ENCODE measurements at regions not wholly inside any gene's neighbourhood (a gene's known extent, or its start where the extent isn't known, plus 50 kb on each side); places are given as distances from the start of the nearest gene placed in this dataset.

DNA sequence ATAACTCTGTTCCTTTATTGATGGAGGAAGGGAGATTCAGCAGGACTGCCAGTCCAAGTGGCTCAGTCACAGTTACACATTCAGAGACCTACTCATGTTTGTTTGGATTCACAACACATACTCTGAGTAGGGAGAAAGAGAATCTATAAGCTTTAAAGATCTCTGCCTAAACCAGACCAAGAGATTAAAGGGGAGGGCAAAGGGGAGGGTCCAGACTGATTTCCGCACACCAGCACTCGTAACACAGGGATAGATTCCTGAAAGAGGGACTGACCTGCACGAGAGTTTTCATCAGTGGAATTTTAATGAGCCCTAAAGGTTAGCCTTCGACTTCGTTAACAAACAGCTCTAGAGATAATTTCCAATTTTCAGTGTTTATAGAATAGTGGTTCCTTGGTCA lies 71.7 kb upstream of the PMFBP1 start:
- peak overlapping the region; percentile 4 for H2AFZ ChIP-seq (ENCODE audit: low read depth, low read length)
- peak overlapping the region; percentile 59 for H3K4me3 ChIP-seq (ENCODE audit: low read length)
- H3F3A ChIP-seq (ENCODE audit: insufficient read depth, low read length, poor library complexity, severe bottlenecking): peaks cover 9% of the 10 kb centered on the region
- H3K36me3 ChIP-seq (ENCODE audit: insufficient read depth, low read length): no peaks in the 10 kb centered on the region
- peak overlapping the region; percentile 96 for H3K27ac ChIP-seq (ENCODE audit: low read length)
- no peaks in the 10 kb centered on the region for H4K20me1 ChIP-seq (ENCODE audit: insufficient read depth)
- peak overlapping the region; percentile 65 for H3K9ac ChIP-seq (ENCODE audit: low read length)
- peak overlapping the region; percentile 32 for H3K4me2 ChIP-seq (ENCODE audit: low read length)
- H3K79me2 ChIP-seq (replicated peaks; ENCODE audit: insufficient read depth, low read length): peaks cover 16% of the 10 kb centered on the region
- no peaks in the 10 kb centered on the region for H3K9me2 ChIP-seq (ENCODE audit: insufficient read depth, low read length)
- no peak for TF ChIP-seq RAD21 (conservative IDR thresholded peaks at IDR 0.05)
- no peak for TF ChIP-seq TAF1 (IDR thresholded peaks at IDR 0.05; ENCODE audit: low read depth)
- TF ChIP-seq, protein P1, sequence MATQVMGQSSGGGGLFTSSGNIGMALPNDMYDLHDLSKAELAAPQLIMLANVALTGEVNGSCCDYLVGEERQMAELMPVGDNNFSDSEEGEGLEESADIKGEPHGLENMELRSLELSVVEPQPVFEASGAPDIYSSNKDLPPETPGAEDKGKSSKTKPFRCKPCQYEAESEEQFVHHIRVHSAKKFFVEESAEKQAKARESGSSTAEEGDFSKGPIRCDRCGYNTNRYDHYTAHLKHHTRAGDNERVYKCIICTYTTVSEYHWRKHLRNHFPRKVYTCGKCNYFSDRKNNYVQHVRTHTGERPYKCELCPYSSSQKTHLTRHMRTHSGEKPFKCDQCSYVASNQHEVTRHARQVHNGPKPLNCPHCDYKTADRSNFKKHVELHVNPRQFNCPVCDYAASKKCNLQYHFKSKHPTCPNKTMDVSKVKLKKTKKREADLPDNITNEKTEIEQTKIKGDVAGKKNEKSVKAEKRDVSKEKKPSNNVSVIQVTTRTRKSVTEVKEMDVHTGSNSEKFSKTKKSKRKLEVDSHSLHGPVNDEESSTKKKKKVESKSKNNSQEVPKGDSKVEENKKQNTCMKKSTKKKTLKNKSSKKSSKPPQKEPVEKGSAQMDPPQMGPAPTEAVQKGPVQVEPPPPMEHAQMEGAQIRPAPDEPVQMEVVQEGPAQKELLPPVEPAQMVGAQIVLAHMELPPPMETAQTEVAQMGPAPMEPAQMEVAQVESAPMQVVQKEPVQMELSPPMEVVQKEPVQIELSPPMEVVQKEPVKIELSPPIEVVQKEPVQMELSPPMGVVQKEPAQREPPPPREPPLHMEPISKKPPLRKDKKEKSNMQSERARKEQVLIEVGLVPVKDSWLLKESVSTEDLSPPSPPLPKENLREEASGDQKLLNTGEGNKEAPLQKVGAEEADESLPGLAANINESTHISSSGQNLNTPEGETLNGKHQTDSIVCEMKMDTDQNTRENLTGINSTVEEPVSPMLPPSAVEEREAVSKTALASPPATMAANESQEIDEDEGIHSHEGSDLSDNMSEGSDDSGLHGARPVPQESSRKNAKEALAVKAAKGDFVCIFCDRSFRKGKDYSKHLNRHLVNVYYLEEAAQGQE (IDR thresholded peaks at IDR 0.05; ENCODE audit: borderline replicate concordance): no peak
- no peak for TF ChIP-seq EP300 (conservative IDR thresholded peaks at IDR 0.05; ENCODE audit: poor library complexity, severe bottlenecking)
- TF ChIP-seq, protein P2, sequence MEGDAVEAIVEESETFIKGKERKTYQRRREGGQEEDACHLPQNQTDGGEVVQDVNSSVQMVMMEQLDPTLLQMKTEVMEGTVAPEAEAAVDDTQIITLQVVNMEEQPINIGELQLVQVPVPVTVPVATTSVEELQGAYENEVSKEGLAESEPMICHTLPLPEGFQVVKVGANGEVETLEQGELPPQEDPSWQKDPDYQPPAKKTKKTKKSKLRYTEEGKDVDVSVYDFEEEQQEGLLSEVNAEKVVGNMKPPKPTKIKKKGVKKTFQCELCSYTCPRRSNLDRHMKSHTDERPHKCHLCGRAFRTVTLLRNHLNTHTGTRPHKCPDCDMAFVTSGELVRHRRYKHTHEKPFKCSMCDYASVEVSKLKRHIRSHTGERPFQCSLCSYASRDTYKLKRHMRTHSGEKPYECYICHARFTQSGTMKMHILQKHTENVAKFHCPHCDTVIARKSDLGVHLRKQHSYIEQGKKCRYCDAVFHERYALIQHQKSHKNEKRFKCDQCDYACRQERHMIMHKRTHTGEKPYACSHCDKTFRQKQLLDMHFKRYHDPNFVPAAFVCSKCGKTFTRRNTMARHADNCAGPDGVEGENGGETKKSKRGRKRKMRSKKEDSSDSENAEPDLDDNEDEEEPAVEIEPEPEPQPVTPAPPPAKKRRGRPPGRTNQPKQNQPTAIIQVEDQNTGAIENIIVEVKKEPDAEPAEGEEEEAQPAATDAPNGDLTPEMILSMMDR (IDR thresholded peaks at IDR 0.05; ENCODE audit: poor library complexity, severe bottlenecking): no peak
- no peak for TF ChIP-seq POLR2AphosphoS5 (IDR thresholded peaks at IDR 0.05)
- TF ChIP-seq EZH2 (IDR thresholded peaks at IDR 0.05; ENCODE audit: borderline replicate concordance, insufficient read depth, low read length, poor library complexity, severe bottlenecking): no peak
- TF ChIP-seq MXI1 (conservative IDR thresholded peaks at IDR 0.05; ENCODE audit: poor library complexity, severe bottlenecking): no peak
- no peak for TF ChIP-seq SMC3 (conservative IDR thresholded peaks at IDR 0.05; ENCODE audit: poor library complexity)
- H3K27me3 ChIP-seq (ENCODE audit: insufficient read depth, low read depth, low read length): no peaks in the 10 kb centered on the region
- no peaks in the 10 kb centered on the region for H3K9me3 ChIP-seq (ENCODE audit: low read length)

DNA sequence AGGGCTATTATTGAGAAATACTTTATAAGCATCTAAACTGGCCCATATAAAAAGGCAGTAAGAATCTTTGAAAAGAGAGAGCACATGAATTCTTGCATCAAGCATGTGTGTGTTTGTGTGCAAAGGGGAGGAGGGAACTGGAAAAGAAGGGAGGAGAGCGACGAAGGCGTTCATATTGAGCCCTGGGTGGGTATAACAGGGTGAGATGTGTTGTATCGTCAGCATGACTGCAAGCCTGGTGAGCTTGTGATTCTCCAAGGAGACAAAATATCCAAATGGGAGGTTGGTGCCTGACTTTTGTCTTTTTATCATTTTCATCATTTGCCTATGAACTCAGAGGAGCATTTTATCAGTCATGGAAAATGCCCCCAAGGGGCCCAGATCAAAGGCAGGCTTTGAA lies 70.8 kb upstream of the PMFBP1 start:
- Histone ChIP-seq H3K4me3 (ENCODE audit: low read length) (peak overlapping the region; percentile 59), H3K79me2 (replicated peaks; ENCODE audit: insufficient read depth, low read length) (peaks cover 16% of the 10 kb centered on the region), H3K27ac (ENCODE audit: low read length) (peak overlapping the region; percentile 96), H3K9ac (ENCODE audit: low read length) (peak overlapping the region; percentile 65), H2AFZ (ENCODE audit: low read depth, low read length) (no peak overlapping the region), H3F3A (ENCODE audit: insufficient read depth, low read length, poor library complexity, severe bottlenecking) (peaks cover 9% of the 10 kb centered on the region), H3K9me2 (ENCODE audit: insufficient read depth, low read length) (no peaks in the 10 kb centered on the region), H3K27me3 (ENCODE audit: insufficient read depth, low read depth, low read length) (no peaks in the 10 kb centered on the region), H3K36me3 (ENCODE audit: insufficient read depth, low read length) (no peaks in the 10 kb centered on the region), H3K9me3 (ENCODE audit: low read length) (no peaks in the 10 kb centered on the region), H4K20me1 (ENCODE audit: insufficient read depth) (no peaks in the 10 kb centered on the region), H3K4me2 (ENCODE audit: low read length) (peak overlapping the region; percentile 32)
- TF ChIP-seq, protein P2 (IDR thresholded peaks at IDR 0.05; ENCODE audit: poor library complexity, severe bottlenecking): no peak
- TF ChIP-seq EZH2 (IDR thresholded peaks at IDR 0.05; ENCODE audit: borderline replicate concordance, insufficient read depth, low read length, poor library complexity, severe bottlenecking): no peak
- peak; percentile 53 for TF ChIP-seq RAD21 (conservative IDR thresholded peaks at IDR 0.05)
- TF ChIP-seq, protein P1 (IDR thresholded peaks at IDR 0.05; ENCODE audit: borderline replicate concordance): peak; percentile 64
- no peak for TF ChIP-seq TAF1 (IDR thresholded peaks at IDR 0.05; ENCODE audit: low read depth)
- TF ChIP-seq SMC3 (conservative IDR thresholded peaks at IDR 0.05; ENCODE audit: poor library complexity): peak; percentile 55
- TF ChIP-seq POLR2AphosphoS5 (IDR thresholded peaks at IDR 0.05): peak; percentile 70
- TF ChIP-seq EP300 (conservative IDR thresholded peaks at IDR 0.05; ENCODE audit: poor library complexity, severe bottlenecking): peak; percentile 55
- peak; percentile 57 for TF ChIP-seq MXI1 (conservative IDR thresholded peaks at IDR 0.05; ENCODE audit: poor library complexity, severe bottlenecking)
